NCI-H526 treated with DMSO at 0.1 percent for 48 hours (cell line): ENCODE measurements at regions not wholly inside any gene's neighbourhood (a gene's known extent, or its start where the extent isn't known, plus 50 kb on each side); places are given as distances from the start of the nearest gene placed in this dataset.

Experiments used
- DNase-seq: peaks from one replicate; lab custom pipeline; 2025; lab: John Stamatoyannopoulos, UW

- no peak for DNase-seq
These were observed 91.4 kb upstream of the BTBD3 start for GRCh38 chr20:11826334-11826733.

GRCh38 chr20:11832397-11832796 is 85.3 kb upstream of the BTBD3 start:
- DNase-seq, result no peak

- no peak for DNase-seq
These were observed 84.8 kb upstream of the BTBD3 start for GRCh38 chr20:11832851-11833250.

- DNase-seq, result no peak
These were observed 83.9 kb upstream of the BTBD3 start for GRCh38 chr20:11833825-11834224.

- DNase-seq, result no peak
These were observed 79.5 kb upstream of the BTBD3 start for GRCh38 chr20:11838076-11838636.

- no peak for DNase-seq
These were observed 75.7 kb upstream of the BTBD3 start for GRCh38 chr20:11841972-11842461.

GRCh38 chr20:11843289-11843688 is 74.4 kb upstream of the BTBD3 start:
- DNase-seq, result no peak

GRCh38 chr20:11844691-11845090 is 73.0 kb upstream of the BTBD3 start:
- no peak for DNase-seq

GRCh38 chr20:11845340-11845739 is 72.4 kb upstream of the BTBD3 start:
- no peak for DNase-seq

- DNase-seq, result no peak
These were observed 71.6 kb upstream of the BTBD3 start for GRCh38 chr20:11846131-11846530.

- no peak for DNase-seq
These were observed 69.9 kb upstream of the BTBD3 start for GRCh38 chr20:11847827-11848226.

- no peak for DNase-seq
These were observed 68.3 kb upstream of the BTBD3 start for GRCh38 chr20:11849270-11849915.

- no peak for DNase-seq
These were observed 67.6 kb upstream of the BTBD3 start for GRCh38 chr20:11849976-11850670.

GRCh38 chr20:11850901-11851300 is 66.8 kb upstream of the BTBD3 start:
- DNase-seq, result no peak

- DNase-seq, result no peak
These were observed 66.0 kb upstream of the BTBD3 start for GRCh38 chr20:11851646-11852045.

GRCh38 chr20:11852189-11852588 is 65.5 kb upstream of the BTBD3 start:
- DNase-seq, result no peak

GRCh38 chr20:11852811-11853210 is 64.9 kb upstream of the BTBD3 start:
- DNase-seq, result no peak

- no peak for DNase-seq
These were observed 64.3 kb upstream of the BTBD3 start for GRCh38 chr20:11853359-11853758.

- DNase-seq, result no peak
These were observed 56.2 kb upstream of the BTBD3 start for GRCh38 chr20:11861479-11861878.

GRCh38 chr20:11867291-11867919 is 50.3 kb upstream of the BTBD3 start:
- DNase-seq, result no peak
